ENCODE measurements at regions not wholly inside any gene's neighbourhood (a gene's known extent, or its start where the extent isn't known, plus 50 kb on each side); places are given as distances from the start of the nearest gene placed in this dataset.

- TF ChIP-seq CTCF (conservative IDR thresholded peaks at IDR 0.05; ENCODE audit: low read depth, low read length) = no peak
- TF ChIP-seq EZH2 (IDR thresholded peaks at IDR 0.05; ENCODE audit: borderline replicate concordance, low read depth, low read length, poor library complexity, severe bottlenecking) = no peak
Measured at GRCh38 chr5:143646961-143647360, 165.0 kb upstream of the HMHB1 start.
